Epithelial cell of proximal tubule (primary cell): ENCODE measurements at regions not wholly inside any gene's neighbourhood (a gene's known extent, or its start where the extent isn't known, plus 50 kb on each side); places are given as distances from the start of the nearest gene placed in this dataset.

ENCODE experiments used
- DNase-seq: peaks from one replicate; pipeline ENCODE4 v3.0.0-alpha.2; 2011; ENCODE audit warnings: low read depth
- H3K4me3 ChIP-seq: 2 replicates; pipeline ENCODE4 v1.5.1; 2011; ENCODE audit warnings: low read depth, mild to moderate bottlenecking, low read length
- TF ChIP-seq, protein P1 (sequence below): conservative IDR thresholded peaks from 2 replicates; pipeline ENCODE4 v1.5.1; 2012; ENCODE audit warnings: low read depth, mild to moderate bottlenecking, low read length

DNA sequence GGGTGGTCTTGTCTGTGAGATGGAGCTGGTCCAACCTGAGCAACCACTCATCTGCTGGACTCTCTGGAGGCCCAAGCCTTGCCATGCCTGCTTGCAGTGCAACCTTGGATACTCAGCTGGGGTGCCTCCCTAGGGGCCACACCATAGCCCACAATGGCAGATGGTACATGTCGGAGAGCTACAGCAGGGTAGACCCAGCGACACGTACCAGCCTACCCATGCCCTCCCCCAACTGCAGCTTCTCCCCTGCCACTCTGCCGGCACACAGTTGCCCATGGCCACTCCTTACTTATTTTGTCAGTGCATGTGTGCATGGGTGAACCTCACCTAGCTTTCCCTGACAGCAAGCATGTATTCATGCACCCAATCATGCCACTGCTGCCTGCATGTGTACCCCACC is 690.9 kb downstream of the CCDC85A start:
- H3K4me3 ChIP-seq = no peak overlapping the region
- TF ChIP-seq, protein P1, sequence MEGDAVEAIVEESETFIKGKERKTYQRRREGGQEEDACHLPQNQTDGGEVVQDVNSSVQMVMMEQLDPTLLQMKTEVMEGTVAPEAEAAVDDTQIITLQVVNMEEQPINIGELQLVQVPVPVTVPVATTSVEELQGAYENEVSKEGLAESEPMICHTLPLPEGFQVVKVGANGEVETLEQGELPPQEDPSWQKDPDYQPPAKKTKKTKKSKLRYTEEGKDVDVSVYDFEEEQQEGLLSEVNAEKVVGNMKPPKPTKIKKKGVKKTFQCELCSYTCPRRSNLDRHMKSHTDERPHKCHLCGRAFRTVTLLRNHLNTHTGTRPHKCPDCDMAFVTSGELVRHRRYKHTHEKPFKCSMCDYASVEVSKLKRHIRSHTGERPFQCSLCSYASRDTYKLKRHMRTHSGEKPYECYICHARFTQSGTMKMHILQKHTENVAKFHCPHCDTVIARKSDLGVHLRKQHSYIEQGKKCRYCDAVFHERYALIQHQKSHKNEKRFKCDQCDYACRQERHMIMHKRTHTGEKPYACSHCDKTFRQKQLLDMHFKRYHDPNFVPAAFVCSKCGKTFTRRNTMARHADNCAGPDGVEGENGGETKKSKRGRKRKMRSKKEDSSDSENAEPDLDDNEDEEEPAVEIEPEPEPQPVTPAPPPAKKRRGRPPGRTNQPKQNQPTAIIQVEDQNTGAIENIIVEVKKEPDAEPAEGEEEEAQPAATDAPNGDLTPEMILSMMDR = no peak
- DNase-seq = no peak

DNA sequence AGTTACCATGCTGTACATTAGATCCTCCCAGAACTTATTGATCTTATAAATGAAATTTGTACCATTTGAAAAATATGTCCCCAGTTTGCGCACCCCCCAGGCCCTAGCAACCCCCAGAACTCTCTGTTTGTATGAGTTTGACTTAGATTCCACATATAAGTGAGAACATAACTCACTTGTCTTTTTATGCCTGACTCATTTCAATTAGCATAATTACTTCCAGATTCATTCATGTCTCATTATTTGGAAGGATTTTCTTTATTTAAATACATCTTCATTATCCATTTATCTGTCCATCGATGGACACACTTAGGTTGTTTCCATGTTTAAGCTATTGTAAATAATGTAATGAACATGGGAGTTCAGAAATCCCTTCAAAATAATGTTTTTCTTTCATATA is 705.9 kb downstream of the CCDC85A start:
- TF ChIP-seq, protein P1 = no peak
- H3K4me3 ChIP-seq = no peak overlapping the region
- DNase-seq = no peak

DNA sequence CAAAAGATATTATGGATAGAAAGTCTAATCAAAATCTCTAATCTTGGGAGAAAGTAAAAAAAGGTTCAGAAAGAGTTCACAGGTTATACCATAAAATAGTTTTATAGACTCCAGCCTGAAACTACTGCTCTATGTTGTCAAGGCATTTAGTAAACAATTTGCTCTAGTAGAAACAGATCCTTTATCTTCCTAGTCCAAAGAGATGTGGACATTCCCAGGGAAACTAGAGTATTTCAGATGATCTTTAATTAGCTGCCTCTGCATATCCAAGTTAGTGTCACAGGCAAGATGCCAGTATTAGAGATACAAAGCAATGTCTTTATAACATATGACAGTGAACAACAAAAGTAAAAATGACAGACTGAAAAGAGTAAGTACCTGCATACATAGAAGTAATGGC is 708.6 kb downstream of the CCDC85A start:
- no peak for DNase-seq
- no peak overlapping the region for H3K4me3 ChIP-seq
- TF ChIP-seq, protein P1 = no peak

DNA sequence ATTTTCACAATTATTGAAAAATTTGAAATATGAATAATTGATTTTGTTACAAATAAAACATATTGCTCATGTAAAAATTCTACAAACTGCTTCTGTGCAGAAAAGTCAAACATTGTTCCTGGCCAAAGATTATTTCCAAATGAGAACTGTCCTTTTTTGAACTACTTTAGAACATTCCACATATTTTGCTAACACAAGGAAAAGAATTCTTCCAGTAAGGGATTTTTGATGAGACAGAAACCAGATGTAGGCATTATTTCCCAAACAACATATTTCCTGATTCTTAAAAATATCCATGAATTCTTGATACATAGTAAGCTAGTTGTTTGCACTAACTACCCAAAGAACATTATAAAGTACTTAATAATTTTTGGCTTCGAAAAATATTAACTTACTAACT is 715.2 kb downstream of the CCDC85A start:
- TF ChIP-seq, protein P1 = no peak
- no peak for DNase-seq
- H3K4me3 ChIP-seq = no peak overlapping the region

DNA sequence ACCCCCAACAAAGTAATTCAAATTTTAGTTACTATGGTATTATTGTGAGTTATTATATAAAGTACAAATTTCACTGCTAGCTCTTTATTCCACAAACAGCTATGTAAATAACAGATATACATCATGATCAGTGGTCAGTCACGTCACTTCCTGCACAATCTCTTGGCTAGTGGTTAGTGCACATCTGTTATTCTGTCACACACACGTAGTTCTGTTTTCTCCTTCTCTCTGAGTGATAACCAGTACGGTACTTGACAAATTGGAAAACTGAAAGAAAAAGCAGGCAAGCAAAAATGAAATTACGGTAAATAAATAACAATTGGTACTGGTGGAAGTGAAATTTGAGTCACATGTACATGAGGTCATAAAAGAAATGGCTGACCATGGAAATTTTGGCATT is 728.7 kb downstream of the CCDC85A start:
- DNase-seq = no peak
- no peak overlapping the region for H3K4me3 ChIP-seq
- TF ChIP-seq, protein P1 = no peak

DNA sequence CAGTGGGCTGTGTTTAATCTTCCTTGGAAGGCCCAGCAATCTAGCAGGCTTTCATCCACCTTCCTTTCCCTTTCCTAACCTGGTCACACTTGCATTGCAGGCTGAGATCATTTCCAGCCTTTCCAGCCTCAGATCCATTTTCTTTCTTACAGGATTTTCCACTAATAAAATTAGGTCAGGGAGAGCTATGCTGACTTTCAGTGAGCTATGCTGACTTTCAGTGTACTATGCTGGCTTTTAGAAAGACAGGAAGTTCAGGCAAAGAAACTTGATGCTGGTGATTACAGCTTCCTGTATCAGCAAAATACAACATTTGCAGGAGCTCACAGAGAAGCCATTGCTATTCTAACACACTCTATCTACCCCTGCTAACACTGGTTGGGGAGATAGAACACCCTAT is 735.0 kb downstream of the CCDC85A start:
- no peak for DNase-seq
- no peak overlapping the region for H3K4me3 ChIP-seq
- TF ChIP-seq, protein P1 = no peak

DNA sequence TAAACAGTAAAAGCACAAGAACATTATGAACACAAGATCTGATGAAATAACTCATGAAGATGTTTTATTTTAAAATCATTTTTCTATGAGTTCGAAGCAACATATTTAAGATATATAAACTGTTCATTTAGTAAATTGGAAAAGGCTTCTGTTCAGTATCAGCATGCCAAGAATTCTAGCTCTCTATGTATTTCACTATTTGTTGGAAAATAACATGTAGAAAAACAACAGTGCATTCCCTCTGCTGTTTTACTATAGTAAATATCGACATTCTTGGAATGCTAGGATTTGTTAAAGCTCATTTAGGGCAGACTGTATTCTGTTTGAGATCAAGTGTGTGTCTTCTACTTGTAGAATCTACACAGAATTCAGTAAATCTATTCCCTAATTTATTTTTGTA is 750.2 kb downstream of the CCDC85A start:
- DNase-seq = no peak
- TF ChIP-seq, protein P1 = no peak
- H3K4me3 ChIP-seq = no peak overlapping the region
